ENCODE measurements at regions not wholly inside any gene's neighbourhood (a gene's known extent, or its start where the extent isn't known, plus 50 kb on each side); places are given as distances from the start of the nearest gene placed in this dataset.

DNA sequence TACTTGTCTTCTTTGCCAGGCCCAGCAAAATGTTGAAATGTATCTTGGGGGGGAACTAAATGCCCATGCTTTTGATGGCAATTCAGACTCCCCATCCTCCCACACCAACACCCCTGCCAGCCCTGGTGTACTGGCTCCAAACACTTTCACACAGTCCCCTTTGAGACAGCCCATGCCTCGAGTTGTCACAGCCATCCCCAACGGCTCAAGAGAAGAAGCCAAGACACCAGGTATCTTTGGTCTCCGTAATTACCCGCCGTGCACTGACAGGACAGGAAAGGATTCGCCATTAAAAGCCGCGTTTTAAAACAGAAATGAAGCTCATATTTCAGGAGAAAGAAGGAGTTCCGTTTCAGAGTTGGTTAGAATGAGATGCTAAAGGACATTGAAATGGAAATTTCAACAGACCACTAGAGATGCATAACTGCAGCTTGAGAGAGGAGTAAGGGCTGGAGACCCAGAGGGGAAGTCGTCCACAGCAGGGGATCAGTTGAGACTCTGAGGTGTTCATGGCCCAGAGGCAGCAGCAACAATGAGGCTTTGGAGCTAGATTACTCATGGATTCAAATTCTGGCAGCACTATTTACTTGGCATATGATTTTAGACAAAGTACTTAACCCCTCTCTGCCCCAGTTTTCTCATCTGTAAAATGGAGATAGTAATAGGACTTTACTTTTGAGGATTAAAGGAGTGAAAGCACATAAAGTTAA lies 63.5 kb upstream of the ADGRF1 start:
- peaks cover 0 to 7% (median 0%) of the 10 kb centered on the region in 3 donors for H3K4me1 ChIP-seq (ENCODE audit: control insufficient read depth in 3 of 3, insufficient read depth in 2 of 3, low read depth in 1 of 3, low read length in 2 of 3)
- H3K27me3 ChIP-seq (ENCODE audit: control insufficient read depth in 3 of 3, insufficient read depth in 3 of 3, low read length in 3 of 3): no peaks in the 10 kb centered on the region
- no peaks in the 10 kb centered on the region for H3K36me3 ChIP-seq (ENCODE audit: control insufficient read depth in 3 of 3, insufficient read depth in 2 of 3, low read depth in 1 of 3, low read length in 3 of 3)
- H3K4me3 ChIP-seq (ENCODE audit: low read depth in 1 of 3, low read length in 3 of 3): no peak overlapping the region
- H3K27ac ChIP-seq (ENCODE audit: low read depth in 1 of 3, low read length in 2 of 3): no peak overlapping the region
- H3K9me3 ChIP-seq (ENCODE audit: control insufficient read depth in 2 of 2, insufficient read depth in 1 of 2, low read depth in 1 of 2, low read length in 1 of 2): no peaks in the 10 kb centered on the region
- FAIRE-seq: no peak
- no peak for DNase-seq
- 89 to 92% (median 89%) methylated on average over 10 of the region's 10 CpGs for WGBS, 3 donors

DNA sequence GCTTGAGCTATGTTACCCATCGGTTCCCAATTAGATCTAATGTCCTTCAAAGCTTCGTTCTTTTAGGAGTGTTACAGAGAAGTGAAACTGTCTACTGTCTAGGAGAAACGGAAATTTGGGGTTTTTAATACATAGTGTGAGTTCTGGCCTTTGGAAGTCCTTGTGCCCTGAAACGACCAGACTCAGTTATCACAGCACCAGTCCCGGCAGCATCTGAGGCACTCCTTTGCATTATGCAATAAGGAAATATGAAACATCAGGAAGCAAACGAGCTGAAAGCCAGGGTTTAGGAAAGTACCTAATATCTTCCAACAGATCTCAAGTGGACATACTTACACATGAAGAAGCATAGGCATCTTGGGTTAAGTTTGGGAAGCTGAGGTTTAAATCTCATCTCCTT lies 61.8 kb upstream of the ADGRF1 start:
- Histone ChIP-seq H3K36me3 (ENCODE audit: control insufficient read depth in 3 of 3, insufficient read depth in 2 of 3, low read depth in 1 of 3, low read length in 3 of 3) (no peaks in the 10 kb centered on the region), H3K27me3 (ENCODE audit: control insufficient read depth in 3 of 3, insufficient read depth in 3 of 3, low read length in 3 of 3) (no peaks in the 10 kb centered on the region), H3K4me1 (ENCODE audit: control insufficient read depth in 3 of 3, insufficient read depth in 2 of 3, low read depth in 1 of 3, low read length in 2 of 3) (peaks cover 0 to 7% (median 0%) of the 10 kb centered on the region in 3 donors), H3K9me3 (ENCODE audit: control insufficient read depth in 2 of 2, insufficient read depth in 1 of 2, low read depth in 1 of 2, low read length in 1 of 2) (no peaks in the 10 kb centered on the region), H3K27ac (ENCODE audit: low read depth in 1 of 3, low read length in 2 of 3) (no peak overlapping the region), H3K4me3 (ENCODE audit: low read depth in 1 of 3, low read length in 3 of 3) (no peak overlapping the region)
- DNase-seq: peak; percentile 61 to 72
- no peak for FAIRE-seq
- WGBS, 3 donors: 22 to 40% (median 29%) methylated on average over 6 of the region's 6 CpGs

DNA sequence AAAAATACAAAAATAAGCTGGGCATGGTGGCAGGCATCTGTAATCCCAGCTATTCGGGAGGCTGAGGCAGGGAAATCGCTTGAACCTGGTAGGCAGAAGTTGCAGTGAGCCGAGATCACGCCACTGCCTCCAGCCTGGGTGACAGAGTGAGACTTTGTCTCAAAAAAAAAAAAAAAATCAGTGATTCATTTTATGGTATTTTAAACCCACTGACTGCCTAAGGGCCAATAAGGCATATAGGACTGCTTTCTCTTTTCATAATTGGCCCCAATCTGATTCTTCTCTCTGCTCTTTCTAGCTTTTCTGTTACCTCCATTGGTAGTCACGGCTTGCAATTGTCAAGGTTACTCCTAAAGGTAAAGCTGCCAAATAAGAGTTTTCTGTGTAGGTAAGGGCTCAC lies 60.2 kb upstream of the ADGRF1 start:
- Histone ChIP-seq H3K4me3 (ENCODE audit: low read depth in 1 of 3, low read length in 3 of 3) (no peak overlapping the region), H3K36me3 (ENCODE audit: control insufficient read depth in 3 of 3, insufficient read depth in 2 of 3, low read depth in 1 of 3, low read length in 3 of 3) (no peaks in the 10 kb centered on the region), H3K4me1 (ENCODE audit: control insufficient read depth in 3 of 3, insufficient read depth in 2 of 3, low read depth in 1 of 3, low read length in 2 of 3) (peaks cover 0 to 7% (median 0%) of the 10 kb centered on the region in 3 donors), H3K27ac (ENCODE audit: low read depth in 1 of 3, low read length in 2 of 3) (no peak overlapping the region), H3K27me3 (ENCODE audit: control insufficient read depth in 3 of 3, insufficient read depth in 3 of 3, low read length in 3 of 3) (no peaks in the 10 kb centered on the region), H3K9me3 (ENCODE audit: control insufficient read depth in 2 of 2, insufficient read depth in 1 of 2, low read depth in 1 of 2, low read length in 1 of 2) (no peaks in the 10 kb centered on the region)
- FAIRE-seq (no peak), DNase-seq (no peak)
- 92 to 96% (median 94%) methylated on average over 5 of the region's 5 CpGs for WGBS, 3 donors

DNA sequence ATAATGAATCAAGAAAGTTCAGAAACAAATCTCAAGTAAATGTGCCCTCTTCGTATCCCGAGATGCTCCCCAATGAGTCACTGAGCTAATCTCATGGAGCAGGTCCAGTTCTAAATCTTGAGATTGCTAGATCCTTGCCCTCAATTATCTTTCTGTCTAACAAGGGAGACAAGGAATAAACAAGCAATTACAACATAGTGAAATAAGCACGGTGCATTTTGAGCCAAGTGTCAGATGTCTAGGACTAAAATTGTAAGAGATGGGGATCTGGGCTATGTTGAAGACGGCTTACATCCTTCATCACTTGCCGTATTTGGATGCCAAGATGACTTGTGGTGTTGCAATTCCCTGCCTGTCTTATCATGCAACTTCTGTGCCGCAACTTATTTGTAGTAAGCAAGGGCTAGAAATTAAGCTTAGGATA lies 56.5 kb upstream of the ADGRF1 start:
- Histone ChIP-seq H3K4me1 (ENCODE audit: control insufficient read depth in 3 of 3, insufficient read depth in 2 of 3, low read depth in 1 of 3, low read length in 2 of 3) (peaks cover 0 to 23% (median 4%) of the 10 kb centered on the region in 3 donors), H3K36me3 (ENCODE audit: control insufficient read depth in 3 of 3, insufficient read depth in 2 of 3, low read depth in 1 of 3, low read length in 3 of 3) (no peaks in the 10 kb centered on the region), H3K27ac (ENCODE audit: low read depth in 1 of 3, low read length in 2 of 3) (no peak overlapping the region), H3K4me3 (ENCODE audit: low read depth in 1 of 3, low read length in 3 of 3) (no peak overlapping the region), H3K9me3 (ENCODE audit: control insufficient read depth in 2 of 2, insufficient read depth in 1 of 2, low read depth in 1 of 2, low read length in 1 of 2) (no peaks in the 10 kb centered on the region), H3K27me3 (ENCODE audit: control insufficient read depth in 3 of 3, insufficient read depth in 3 of 3, low read length in 3 of 3) (no peaks in the 10 kb centered on the region)
- 56 to 66% (median 61%) methylated on average over 6 of the region's 6 CpGs for WGBS, 3 donors
- DNase-seq (peak in 1 of 2 donors; percentile 28), FAIRE-seq (no peak)

DNA sequence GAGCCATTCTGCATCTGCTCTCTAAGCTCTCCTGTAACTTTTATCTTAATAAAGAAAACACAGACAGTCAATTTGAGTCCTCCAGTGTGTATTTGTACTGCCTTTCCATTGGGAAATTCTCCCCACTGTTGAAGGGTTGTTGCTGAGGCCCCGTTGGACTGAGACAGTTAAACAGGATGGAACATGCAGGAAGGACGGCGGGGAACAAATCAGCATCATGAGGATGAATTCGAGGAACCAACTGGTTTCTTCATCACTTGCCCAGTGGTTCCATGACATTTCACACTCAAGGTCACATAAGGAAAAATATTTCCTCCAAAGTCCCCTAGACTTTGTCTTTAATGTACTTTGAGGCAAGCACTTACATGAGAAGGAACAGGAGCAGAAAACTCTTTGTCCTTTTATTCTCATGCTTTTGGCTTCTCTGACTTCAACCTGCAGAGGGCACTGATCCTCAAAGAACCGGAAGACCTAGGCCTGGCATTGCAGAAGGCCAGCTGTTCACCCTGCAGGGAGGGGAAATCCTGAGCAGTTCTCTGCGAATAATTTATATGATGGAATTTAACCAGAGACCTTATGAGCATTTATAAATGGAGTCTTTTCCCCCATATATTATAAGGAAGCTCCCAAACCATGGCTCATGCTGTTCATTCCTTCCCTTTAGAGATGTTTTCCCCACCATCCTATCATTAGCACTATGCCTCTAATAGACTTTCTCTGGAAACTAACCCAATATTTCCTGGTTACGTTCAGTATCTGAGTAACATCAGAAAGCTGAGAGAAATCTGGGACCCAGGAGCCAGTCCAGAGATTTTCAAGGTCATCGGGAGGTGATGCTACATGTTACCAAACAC lies 55.2 kb upstream of the ADGRF1 start:
- FAIRE-seq (no peak), DNase-seq (peak; percentile 87 to 89)
- peaks cover 0 to 3% of the 10 kb centered on the region in 2 donors for H3K9me3 ChIP-seq (ENCODE audit: control insufficient read depth in 2 of 2, insufficient read depth in 1 of 2, low read depth in 1 of 2, low read length in 1 of 2)
- 38 to 48% (median 42%) methylated on average over 8 of the region's 8 CpGs for WGBS, 3 donors
- H3K4me1 ChIP-seq (ENCODE audit: control insufficient read depth in 3 of 3, insufficient read depth in 2 of 3, low read depth in 1 of 3, low read length in 2 of 3): peaks cover 0 to 31% (median 6%) of the 10 kb centered on the region in 3 donors
- H3K27ac ChIP-seq (ENCODE audit: low read depth in 1 of 3, low read length in 2 of 3): peak overlapping the region in 1 of 3 donors; percentile 1
- H3K27me3 ChIP-seq (ENCODE audit: control insufficient read depth in 3 of 3, insufficient read depth in 3 of 3, low read length in 3 of 3): no peaks in the 10 kb centered on the region
- no peaks in the 10 kb centered on the region for H3K36me3 ChIP-seq (ENCODE audit: control insufficient read depth in 3 of 3, insufficient read depth in 2 of 3, low read depth in 1 of 3, low read length in 3 of 3)
- no peak overlapping the region for H3K4me3 ChIP-seq (ENCODE audit: low read depth in 1 of 3, low read length in 3 of 3)

DNA sequence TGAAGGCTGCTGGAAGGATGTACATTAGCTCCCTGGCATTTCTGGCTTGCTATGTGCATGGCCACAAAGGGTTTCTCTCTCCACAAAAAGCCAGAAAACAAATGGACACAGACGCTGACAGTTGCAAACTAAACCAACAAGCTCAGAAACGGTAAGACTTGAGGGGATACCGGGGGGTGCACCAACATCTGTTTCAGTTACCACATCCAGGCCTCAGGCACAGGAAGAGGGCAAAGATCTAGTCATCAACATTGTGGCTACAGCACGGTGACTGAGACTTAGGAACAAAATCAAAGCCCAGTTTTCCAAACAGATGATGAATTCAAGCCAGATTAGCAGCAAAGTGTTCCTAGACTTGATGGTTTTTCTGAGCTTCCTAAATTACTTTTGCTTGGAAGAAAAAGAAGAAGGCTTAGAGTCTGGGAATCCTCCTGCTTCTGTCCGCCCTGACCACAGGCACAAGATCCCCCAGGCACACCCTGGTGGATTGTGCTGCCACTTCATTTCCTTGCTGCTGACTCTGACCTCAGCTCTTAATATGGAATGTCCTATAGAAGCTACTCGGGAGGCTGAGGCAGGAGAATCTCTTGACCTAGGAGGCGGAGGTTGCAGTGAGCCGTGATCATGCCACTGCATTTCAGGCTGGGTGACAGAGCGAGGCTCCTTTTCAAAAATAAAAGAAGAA lies 54.2 kb upstream of the ADGRF1 start:
- peak overlapping the region in 1 of 3 donors; percentile 1 for H3K27ac ChIP-seq (ENCODE audit: low read depth in 1 of 3, low read length in 2 of 3)
- peaks cover 0 to 3% of the 10 kb centered on the region in 2 donors for H3K9me3 ChIP-seq (ENCODE audit: control insufficient read depth in 2 of 2, insufficient read depth in 1 of 2, low read depth in 1 of 2, low read length in 1 of 2)
- 78 to 89% (median 79%) methylated on average over 9 of the region's 9 CpGs for WGBS, 3 donors
- FAIRE-seq (no peak), DNase-seq (no peak)
- no peaks in the 10 kb centered on the region for H3K36me3 ChIP-seq (ENCODE audit: control insufficient read depth in 3 of 3, insufficient read depth in 2 of 3, low read depth in 1 of 3, low read length in 3 of 3)
- peaks cover 0 to 34% (median 6%) of the 10 kb centered on the region in 3 donors for H3K4me1 ChIP-seq (ENCODE audit: control insufficient read depth in 3 of 3, insufficient read depth in 2 of 3, low read depth in 1 of 3, low read length in 2 of 3)
- no peak overlapping the region for H3K4me3 ChIP-seq (ENCODE audit: low read depth in 1 of 3, low read length in 3 of 3)
- H3K27me3 ChIP-seq (ENCODE audit: control insufficient read depth in 3 of 3, insufficient read depth in 3 of 3, low read length in 3 of 3): no peaks in the 10 kb centered on the region

DNA sequence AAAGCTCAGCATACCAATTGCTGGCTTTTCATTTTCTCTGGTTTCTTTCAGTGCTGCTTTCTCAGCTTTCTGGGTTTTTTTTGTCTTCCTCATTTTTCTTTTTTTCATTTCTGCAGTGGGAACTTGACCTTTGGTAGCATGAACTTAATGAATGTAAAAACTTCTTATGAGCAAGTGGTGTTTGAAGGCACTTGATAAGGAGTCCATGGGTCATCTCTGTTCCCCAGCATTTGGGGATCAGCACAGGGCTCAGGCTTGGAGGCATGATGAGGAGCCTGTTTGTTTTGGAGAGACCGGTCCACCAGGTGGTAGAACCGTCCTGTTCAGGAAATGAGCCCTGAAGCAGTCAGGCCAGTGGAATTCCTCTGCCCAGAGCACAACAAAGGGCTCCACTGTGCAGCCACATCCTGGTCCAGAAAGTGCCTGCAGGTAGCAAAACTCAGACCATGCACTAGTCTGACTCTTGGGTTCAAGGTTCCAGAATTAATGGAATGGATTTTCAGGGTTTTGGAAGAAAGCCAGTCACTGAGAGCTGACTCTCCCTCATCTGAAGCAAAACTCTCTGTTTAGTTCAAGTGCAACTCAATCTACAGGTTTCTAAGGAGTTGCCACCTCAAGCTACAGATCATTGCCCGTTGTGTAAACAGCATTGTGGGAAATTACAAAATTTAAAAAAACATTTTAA lies 52.3 kb upstream of the ADGRF1 start:
- H3K27me3 ChIP-seq (ENCODE audit: control insufficient read depth in 3 of 3, insufficient read depth in 3 of 3, low read length in 3 of 3): no peaks in the 10 kb centered on the region
- DNase-seq: peak; percentile 74 to 76
- 17 to 49% (median 21%) methylated on average over 3 of the region's 3 CpGs for WGBS, 3 donors
- no peaks in the 10 kb centered on the region for H3K36me3 ChIP-seq (ENCODE audit: control insufficient read depth in 3 of 3, insufficient read depth in 2 of 3, low read depth in 1 of 3, low read length in 3 of 3)
- peaks cover 0 to 34% (median 6%) of the 10 kb centered on the region in 3 donors for H3K4me1 ChIP-seq (ENCODE audit: control insufficient read depth in 3 of 3, insufficient read depth in 2 of 3, low read depth in 1 of 3, low read length in 2 of 3)
- peaks cover 0 to 3% of the 10 kb centered on the region in 2 donors for H3K9me3 ChIP-seq (ENCODE audit: control insufficient read depth in 2 of 2, insufficient read depth in 1 of 2, low read depth in 1 of 2, low read length in 1 of 2)
- H3K4me3 ChIP-seq (ENCODE audit: low read depth in 1 of 3, low read length in 3 of 3): no peak overlapping the region
- peak overlapping the region in 1 of 3 donors; percentile 87 for H3K27ac ChIP-seq (ENCODE audit: low read depth in 1 of 3, low read length in 2 of 3)
- no peak for FAIRE-seq

DNA sequence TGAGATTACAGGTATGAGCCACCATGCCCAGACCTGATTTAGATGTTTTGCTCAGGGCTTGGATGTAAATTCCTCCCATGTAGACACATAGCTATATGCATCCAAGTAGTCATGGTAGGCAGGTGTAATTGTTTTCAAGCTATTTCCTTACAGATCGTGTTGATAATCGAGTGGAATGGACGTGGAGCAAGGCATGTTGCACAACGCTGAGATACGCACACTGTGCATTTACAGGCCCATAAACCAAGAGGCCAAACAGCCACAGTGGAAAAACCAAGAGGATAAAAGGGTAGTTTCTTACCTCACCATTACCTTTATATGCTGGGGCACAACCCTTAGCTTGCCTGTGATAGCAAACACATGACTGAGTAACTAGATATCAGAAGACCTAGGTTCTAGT lies 51.0 kb upstream of the ADGRF1 start:
- H3K36me3 ChIP-seq (ENCODE audit: control insufficient read depth in 3 of 3, insufficient read depth in 2 of 3, low read depth in 1 of 3, low read length in 3 of 3): no peaks in the 10 kb centered on the region
- peak overlapping the region in 1 of 3 donors; percentile 87 for H3K27ac ChIP-seq (ENCODE audit: low read depth in 1 of 3, low read length in 2 of 3)
- peak; percentile 90 to 93 for DNase-seq
- no peak overlapping the region for H3K4me3 ChIP-seq (ENCODE audit: low read depth in 1 of 3, low read length in 3 of 3)
- FAIRE-seq: no peak
- WGBS, 3 donors: 19 to 72% (median 36%) methylated on average over 5 of the region's 5 CpGs
- H3K27me3 ChIP-seq (ENCODE audit: control insufficient read depth in 3 of 3, insufficient read depth in 3 of 3, low read length in 3 of 3): no peaks in the 10 kb centered on the region
- H3K9me3 ChIP-seq (ENCODE audit: control insufficient read depth in 2 of 2, insufficient read depth in 1 of 2, low read depth in 1 of 2, low read length in 1 of 2): peaks cover 0 to 3% of the 10 kb centered on the region in 2 donors
- H3K4me1 ChIP-seq (ENCODE audit: control insufficient read depth in 3 of 3, insufficient read depth in 2 of 3, low read depth in 1 of 3, low read length in 2 of 3): peaks cover 0 to 34% (median 6%) of the 10 kb centered on the region in 3 donors
